Caco-2 (cell line): ENCODE measurements at regions not wholly inside any gene's neighbourhood (a gene's known extent, or its start where the extent isn't known, plus 50 kb on each side); places are given as distances from the start of the nearest gene placed in this dataset.

Experiments used
- BruUV-seq: library from RNA; stranded (reverse); fragments of 400-500 nt; replicated peaks from 2 replicates; lab custom pipeline; 2021; lab: Mats Ljungman, UMichigan
- CTCF ChIA-PET: fragments of 300-600 bp; sonication (Branson Sonifier 250); formaldehyde crosslinking; loops from one replicate; lab custom pipeline; 2022; ENCODE audit warnings: antibody characterized with exemption; lab: Charles Lee
- POLR2A ChIA-PET: fragments of 300-600 bp; sonication (Branson Sonifier 250); formaldehyde crosslinking; loops from one replicate; lab custom pipeline; 2022; ENCODE audit warnings: antibody characterized with exemption; lab: Charles Lee
- DNase-seq, 2 experiments: peaks; one replicate each; pipeline versions ENCODE4 v3.0.0 to v3.0.0-alpha.2; 2020 to 2022
- H3K27me3 ChIP-seq: replicated peaks from 2 replicates; pipeline ENCODE4 v1.6.0; 2011; ENCODE audit warnings: low read length; ENCODE audit not compliant: control insufficient read depth, insufficient read depth
- H3K36me3 ChIP-seq: 2 replicates; pipeline ENCODE4 v1.5.1; 2011; ENCODE audit warnings: low read length; ENCODE audit not compliant: control insufficient read depth, insufficient read depth
- H3K4me1 ChIP-seq: fragments of 250-450 bp; sonication (Bioruptor Pico); 2 replicates; pipeline ENCODE4 v1.5.1; 2020; ENCODE audit warnings: mild to moderate bottlenecking
- H3K4me3 ChIP-seq: 2 replicates; pipeline ENCODE4 v1.5.1; 2011; ENCODE audit warnings: low read depth, mild to moderate bottlenecking, control low read depth, low read length
- H3K9me3 ChIP-seq: fragments of 250-450 bp; sonication (Bioruptor Pico); 2 replicates; pipeline ENCODE4 v1.5.1; 2020; ENCODE audit warnings: mild to moderate bottlenecking, moderate library complexity
- H3K27ac Mint-ChIP-seq: one replicate; pipeline ENCODE4 v1.8.0; 2022; ENCODE audit warnings: mixed read lengths; ENCODE audit not compliant: unreplicated experiment
- H3K27me3 Mint-ChIP-seq: one replicate; pipeline ENCODE4 v1.8.0; 2022; ENCODE audit warnings: mixed read lengths; ENCODE audit not compliant: insufficient read depth, unreplicated experiment
- H3K36me3 Mint-ChIP-seq: one replicate; pipeline ENCODE4 v1.8.0; 2022; ENCODE audit warnings: mild to moderate bottlenecking, mixed read lengths; ENCODE audit not compliant: insufficient read depth, unreplicated experiment
- H3K4me1 Mint-ChIP-seq: one replicate; pipeline ENCODE4 v1.8.0; 2022; ENCODE audit warnings: low read depth, mixed read lengths; ENCODE audit not compliant: unreplicated experiment
- H3K4me3 Mint-ChIP-seq: one replicate; pipeline ENCODE4 v1.8.0; 2022; ENCODE audit warnings: mild to moderate bottlenecking, moderate library complexity, mixed read lengths; ENCODE audit not compliant: unreplicated experiment
- H3K9me3 Mint-ChIP-seq: one replicate; pipeline ENCODE4 v1.8.0; 2022; ENCODE audit warnings: mixed read lengths; ENCODE audit not compliant: unreplicated experiment
- CTCF ChIP-seq, 2 experiments: fragments of 200-600 bp in 1 of 2; IDR thresholded peaks; 1 replicate in 1 of 2; 2 replicates in 1 of 2; pipeline versions ENCODE4 v1.5.1 to v1.8.0; 2011 to 2022; ENCODE audit warnings: antibody characterized with exemption in 1 of 2, control low read depth in 1 of 2, inconsistent platforms in 1 of 2, low read depth in 1 of 2, low read length in 1 of 2, mild to moderate bottlenecking in 1 of 2, moderate library complexity in 1 of 2; ENCODE audit not compliant: insufficient read depth in 1 of 2, severe bottlenecking in 1 of 2, unreplicated experiment in 1 of 2
- intact Hi-C: fragments of 100-400 bp; cut with micrococcal nuclease; formaldehyde crosslinking; loops from one replicate; pipeline ENCODE4 v1.10.0; 2022; ENCODE audit not compliant: unreplicated experiment

DNA sequence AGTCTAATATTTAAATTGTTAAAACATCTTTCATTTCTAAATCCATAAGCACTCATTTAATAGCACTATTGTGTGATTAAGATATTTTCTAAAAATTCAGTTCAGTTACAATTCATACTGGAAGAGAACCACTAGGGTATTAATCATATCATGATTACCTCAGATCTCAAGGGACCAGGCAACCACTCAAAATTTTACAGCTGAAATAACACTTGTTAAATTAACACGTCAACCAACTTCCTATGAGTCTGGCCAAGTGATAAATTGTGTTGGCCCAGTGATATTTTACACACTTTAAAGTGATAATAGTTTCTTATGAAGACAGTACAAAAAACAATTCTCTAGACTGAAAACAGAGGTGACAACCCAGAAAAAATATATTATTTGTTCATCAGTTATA, 869.0 kb upstream of the ADGRB3 start:
- no peak overlapping the region for H3K4me3 Mint-ChIP-seq
- CTCF ChIA-PET: no interaction called here
- no peak for DNase-seq
- no peaks in the 10 kb centered on the region for H3K9me3 Mint-ChIP-seq
- Histone ChIP-seq H3K9me3 (no peaks in the 10 kb centered on the region), H3K4me1 (no peaks in the 10 kb centered on the region), H3K36me3 (no peaks in the 10 kb centered on the region), H3K27me3 (no peaks in the 10 kb centered on the region), H3K4me3 (no peak overlapping the region)
- intact Hi-C loops: no loop called here
- no TSS peak for BruUV-seq
- no peaks in the 10 kb centered on the region for H3K4me1 Mint-ChIP-seq
- no peaks in the 10 kb centered on the region for H3K36me3 Mint-ChIP-seq
- TF ChIP-seq CTCF (IDR thresholded peaks at IDR 0.05; ENCODE audit: insufficient read depth in 1 of 2, low read depth in 1 of 2, low read length in 1 of 2, severe bottlenecking in 1 of 2, unreplicated experiment in 1 of 2): no peak
- no peak overlapping the region for H3K27ac Mint-ChIP-seq
- POLR2A ChIA-PET: no interaction called here
- no peaks in the 10 kb centered on the region for H3K27me3 Mint-ChIP-seq

GRCh38 chr6:67759001-67759400, 876.1 kb upstream of the ADGRB3 start:
- DNase-seq: no peak
- no peaks in the 10 kb centered on the region for H3K36me3 ChIP-seq
- Mint-ChIP-seq H3K9me3 (no peaks in the 10 kb centered on the region), H3K4me1 (no peaks in the 10 kb centered on the region), H3K27ac (no peak overlapping the region), H3K27me3 (no peaks in the 10 kb centered on the region), H3K4me3 (no peak overlapping the region), H3K36me3 (no peaks in the 10 kb centered on the region)
- no TSS peak for BruUV-seq
- ChIA-PET CTCF (no interaction called here), POLR2A (no interaction called here)
- TF ChIP-seq CTCF (IDR thresholded peaks at IDR 0.05; ENCODE audit: insufficient read depth in 1 of 2, low read depth in 1 of 2, low read length in 1 of 2, severe bottlenecking in 1 of 2, unreplicated experiment in 1 of 2): no peak
- no peak overlapping the region for H3K4me3 ChIP-seq
- no peaks in the 10 kb centered on the region for H3K4me1 ChIP-seq
- H3K27me3 ChIP-seq: no peaks in the 10 kb centered on the region
- no peaks in the 10 kb centered on the region for H3K9me3 ChIP-seq
- intact Hi-C loops: no loop called here

DNA sequence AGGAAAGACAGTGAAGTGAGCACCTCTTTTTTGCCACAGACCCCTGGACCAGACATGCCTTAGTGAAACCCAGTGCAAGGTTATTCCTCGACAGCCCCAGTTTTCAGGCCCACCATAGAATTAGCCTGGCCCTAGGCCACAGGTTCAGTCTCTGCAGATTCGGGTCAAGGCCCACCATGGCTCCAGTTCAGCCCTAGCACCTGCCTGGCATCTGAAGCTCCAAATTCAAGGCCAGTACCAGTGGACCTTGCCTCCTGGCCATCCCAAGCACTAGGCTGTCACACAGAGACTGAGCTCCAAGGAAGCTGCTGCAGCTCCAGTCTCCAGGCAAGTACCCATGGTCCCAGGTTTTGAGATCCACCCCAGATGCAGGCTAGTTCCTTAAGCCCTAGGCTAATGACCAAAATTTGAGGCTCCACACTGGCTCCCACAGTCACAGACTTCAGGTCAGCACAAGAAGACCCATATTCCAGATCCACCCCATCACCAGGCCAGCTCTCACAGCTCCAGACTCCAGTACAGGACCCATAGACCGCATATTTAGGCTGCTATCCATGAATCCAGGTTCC, 877.5 kb upstream of the ADGRB3 start:
- DNase-seq: no peak
- no peak overlapping the region for H3K4me3 ChIP-seq
- no peaks in the 10 kb centered on the region for H3K36me3 ChIP-seq
- Mint-ChIP-seq H3K4me3 (no peak overlapping the region), H3K9me3 (no peaks in the 10 kb centered on the region), H3K4me1 (no peaks in the 10 kb centered on the region), H3K27me3 (no peaks in the 10 kb centered on the region), H3K36me3 (no peaks in the 10 kb centered on the region), H3K27ac (no peak overlapping the region)
- ChIA-PET CTCF (no interaction called here), POLR2A (no interaction called here)
- H3K4me1 ChIP-seq: no peaks in the 10 kb centered on the region
- intact Hi-C loops: no loop called here
- no TSS peak for BruUV-seq
- TF ChIP-seq CTCF (IDR thresholded peaks at IDR 0.05; ENCODE audit: insufficient read depth in 1 of 2, low read depth in 1 of 2, low read length in 1 of 2, severe bottlenecking in 1 of 2, unreplicated experiment in 1 of 2): no peak
- no peaks in the 10 kb centered on the region for H3K9me3 ChIP-seq
- no peaks in the 10 kb centered on the region for H3K27me3 ChIP-seq
